T-cell (primary cell): ENCODE measurements at regions not wholly inside any gene's neighbourhood (a gene's known extent, or its start where the extent isn't known, plus 50 kb on each side); places are given as distances from the start of the nearest gene placed in this dataset.

Source experiments
- ATAC-seq, 4 experiments: fragments of 200-7000 bp in 3 of 4; fragments of 150-1000 bp in 1 of 4; cut with Tn5 transposase; replicated peaks in 1 of 4; 1 replicate in 3 of 4; 2 replicates in 1 of 4; pipeline ENCODE4 v1.10.0; 2021; ENCODE audit warnings: moderate library complexity in 3 of 4, mild to moderate bottlenecking in 2 of 4, moderate number of reproducible peaks in 1 of 4
- CTCF ChIA-PET, 2 donors: fragments of 300-600 bp; sonication (Branson Sonifier 250); formaldehyde crosslinking; loops; one replicate each; lab custom pipeline; 2022; ENCODE audit warnings: antibody characterized with exemption in 2 of 2; lab: Charles Lee
- POLR2A ChIA-PET, 2 donors: fragments of 300-600 bp; sonication (Branson Sonifier 250); formaldehyde crosslinking; loops; one replicate each; lab custom pipeline; 2022; ENCODE audit warnings: antibody characterized with exemption in 2 of 2; lab: Charles Lee
- DNase-seq, 35 experiments: peaks; one replicate each; pipeline versions ENCODE4 v3.0.0 to v3.0.0-alpha.2; 2013 to 2023
- H3K27ac ChIP-seq: one replicate; pipeline ENCODE4 v1.5.1; 2013; ENCODE audit warnings: low read length
- H3K27me3 ChIP-seq, 2 experiments: replicated peaks in 1 of 2; 1 replicate in 1 of 2; 2 replicates in 1 of 2; pipeline versions ENCODE4 v1.6.1 to v1.7.0; 2013; ENCODE audit warnings: low read length in 1 of 2, mixed read lengths in 1 of 2; ENCODE audit not compliant: control insufficient read depth in 2 of 2, insufficient read depth in 2 of 2; ENCODE audit errors: extremely low read depth in 1 of 2
- H3K36me3 ChIP-seq, 2 donors: 1 replicate in 1 of 2; 2 replicates in 1 of 2; pipeline versions ENCODE4 v1.6.1 to v1.7.0; 2013; ENCODE audit warnings: low read length in 1 of 2; ENCODE audit not compliant: control insufficient read depth in 2 of 2, insufficient read depth in 1 of 2; ENCODE audit errors: extremely low read depth in 1 of 2
- H3K4me1 ChIP-seq, 2 experiments: 1 replicate in 1 of 2; 2 replicates in 1 of 2; pipeline versions ENCODE4 v1.6.1 to v1.7.0; 2013; ENCODE audit warnings: low read length in 2 of 2, mixed read lengths in 1 of 2; ENCODE audit not compliant: insufficient read depth in 2 of 2, control insufficient read depth in 1 of 2; ENCODE audit errors: extremely low read depth in 1 of 2
- H3K4me3 ChIP-seq, 2 donors: 1 replicate in 1 of 2; 2 replicates in 1 of 2; pipeline versions ENCODE4 v1.5.1 to v1.7.0; 2013; ENCODE audit warnings: mild to moderate bottlenecking in 2 of 2, low read length in 1 of 2, moderate library complexity in 1 of 2; ENCODE audit not compliant: control insufficient read depth in 1 of 2; ENCODE audit errors: extremely low read depth in 1 of 2
- H3K9me3 ChIP-seq: 2 replicates; pipeline ENCODE4 v1.7.0; 2013
- H3K27ac Mint-ChIP-seq, 2 donors: one replicate each; pipeline ENCODE4 v1.8.0; 2020 to 2021; ENCODE audit warnings: mild to moderate bottlenecking in 2 of 2, mixed read lengths in 2 of 2
- H3K27me3 Mint-ChIP-seq, 2 donors: one replicate each; pipeline ENCODE4 v1.8.0; 2021 to 2022; ENCODE audit warnings: mixed read lengths in 2 of 2
- H3K36me3 Mint-ChIP-seq: one replicate; pipeline ENCODE4 v1.8.0; 2021; ENCODE audit warnings: mixed read lengths
- H3K4me1 Mint-ChIP-seq, 3 donors: one replicate each; pipeline ENCODE4 v1.8.0; 2020 to 2022; ENCODE audit warnings: mixed read lengths in 3 of 3, mild to moderate bottlenecking in 1 of 3
- H3K4me3 Mint-ChIP-seq, 3 donors: one replicate each; pipeline ENCODE4 v1.8.0; 2020 to 2022; ENCODE audit warnings: mild to moderate bottlenecking in 3 of 3, mixed read lengths in 3 of 3, moderate library complexity in 3 of 3
- H3K9me3 Mint-ChIP-seq, 3 donors: one replicate each; pipeline ENCODE4 v1.8.0; 2020 to 2022; ENCODE audit warnings: mixed read lengths in 3 of 3
- WGBS: methylation state at CpG from one replicate; pipeline ENCODE4 v1.1.5; 2013; ENCODE audit warnings: missing lambda C conversion rate; ENCODE audit not compliant: insufficient coverage; 5-methylcytosine and 5-hydroxymethylcytosine counted together

- Histone ChIP-seq H3K27me3 (no peaks in the 10 kb centered on the region), H3K36me3 (no peaks in the 10 kb centered on the region), H3K4me3 (no peak overlapping the region), H3K4me1 (no peaks in the 10 kb centered on the region), H3K27ac (no peak overlapping the region), H3K9me3 (peaks cover 4% of the 10 kb centered on the region)
- H3K4me3 Mint-ChIP-seq: no peak overlapping the region
- no peak overlapping the region for H3K27ac Mint-ChIP-seq
- DNase-seq: no peak
- 80% methylated on average over 1 of the region's 3 CpGs for WGBS
- ChIA-PET CTCF (no interaction called here), POLR2A (no interaction called here)
- peaks cover 3% of the 10 kb centered on the region for H3K36me3 Mint-ChIP-seq
- no peaks in the 10 kb centered on the region for H3K4me1 Mint-ChIP-seq
- no peak for ATAC-seq
- H3K27me3 Mint-ChIP-seq: peaks cover 2 to 8% of the 10 kb centered on the region in 2 donors
- peaks cover 0 to 9% (median 5%) of the 10 kb centered on the region in 3 donors for H3K9me3 Mint-ChIP-seq
Measured at GRCh38 chr1:59159557-59160203, 137.2 kb upstream of the FGGY start.

- ChIA-PET POLR2A (no interaction called here), CTCF (no interaction called here)
- Mint-ChIP-seq H3K4me3 (no peak overlapping the region), H3K9me3 (peaks cover 0 to 9% (median 5%) of the 10 kb centered on the region in 3 donors), H3K27me3 (peaks cover 9 to 14% of the 10 kb centered on the region in 2 donors), H3K4me1 (no peaks in the 10 kb centered on the region), H3K36me3 (peaks cover 3% of the 10 kb centered on the region), H3K27ac (no peak overlapping the region)
- Histone ChIP-seq H3K27ac (no peak overlapping the region), H3K4me3 (no peak overlapping the region), H3K4me1 (no peaks in the 10 kb centered on the region), H3K27me3 (no peaks in the 10 kb centered on the region), H3K9me3 (peaks cover 4% of the 10 kb centered on the region), H3K36me3 (no peaks in the 10 kb centered on the region)
- DNase-seq (no peak), ATAC-seq (no peak)
Measured at GRCh38 chr1:59161136-59161535, 135.8 kb upstream of the FGGY start.

- no peak overlapping the region for H3K27ac ChIP-seq
- CTCF ChIA-PET: no interaction called here
- 0% methylated on average over 1 of the region's 1 CpG for WGBS
- no peak for ATAC-seq
- no peak overlapping the region for H3K4me3 Mint-ChIP-seq
- H3K36me3 ChIP-seq: no peaks in the 10 kb centered on the region
- peaks cover 4% of the 10 kb centered on the region for H3K9me3 ChIP-seq
- H3K4me1 ChIP-seq: no peaks in the 10 kb centered on the region
- H3K36me3 Mint-ChIP-seq: peaks cover 3% of the 10 kb centered on the region
- no peak for DNase-seq
- peaks cover 0 to 9% (median 5%) of the 10 kb centered on the region in 3 donors for H3K9me3 Mint-ChIP-seq
- POLR2A ChIA-PET: interaction anchor here in 1 of 2 donors (0.6 kb wide), 2 partner anchors 14 to 680 kb away, joined by 5 read pairs; no protein-coding TSS in a partner anchor
- no peak overlapping the region for H3K4me3 ChIP-seq
- H3K27me3 Mint-ChIP-seq: peaks cover 14% of the 10 kb centered on the region in 2 donors
- H3K27ac Mint-ChIP-seq: no peak overlapping the region
- no peaks in the 10 kb centered on the region for H3K27me3 ChIP-seq
- no peaks in the 10 kb centered on the region for H3K4me1 Mint-ChIP-seq
Measured at GRCh38 chr1:59162665-59163064, 134.2 kb upstream of the FGGY start.

- Histone ChIP-seq H3K36me3 (no peaks in the 10 kb centered on the region), H3K27me3 (no peaks in the 10 kb centered on the region), H3K4me3 (no peak overlapping the region), H3K9me3 (peaks cover 2% of the 10 kb centered on the region), H3K4me1 (no peaks in the 10 kb centered on the region), H3K27ac (no peak overlapping the region)
- no peak overlapping the region for H3K4me3 Mint-ChIP-seq
- H3K9me3 Mint-ChIP-seq: peaks cover 0 to 6% (median 2%) of the 10 kb centered on the region in 3 donors
- ATAC-seq (no peak), DNase-seq (no peak)
- H3K4me1 Mint-ChIP-seq: no peaks in the 10 kb centered on the region
- 17% methylated on average over 2 of the region's 6 CpGs for WGBS
- CTCF ChIA-PET: no interaction called here
- peaks cover 14% of the 10 kb centered on the region in 2 donors for H3K27me3 Mint-ChIP-seq
- peaks cover 3% of the 10 kb centered on the region for H3K36me3 Mint-ChIP-seq
- POLR2A ChIA-PET: interaction anchor here in 1 of 2 donors (0.6 kb wide), 2 partner anchors 13 to 679 kb away, joined by 5 read pairs; no protein-coding TSS in a partner anchor
- no peak overlapping the region for H3K27ac Mint-ChIP-seq
Measured at GRCh38 chr1:59163268-59164092, 133.4 kb upstream of the FGGY start.

GRCh38 chr1:59164371-59164770 is 132.5 kb upstream of the FGGY start:
- Mint-ChIP-seq H3K36me3 (no peaks in the 10 kb centered on the region), H3K27ac (no peak overlapping the region), H3K4me3 (no peak overlapping the region), H3K4me1 (no peaks in the 10 kb centered on the region), H3K27me3 (peaks cover 14% of the 10 kb centered on the region in 2 donors), H3K9me3 (no peaks in the 10 kb centered on the region)
- H3K9me3 ChIP-seq: no peaks in the 10 kb centered on the region
- ChIA-PET POLR2A (interaction anchor here in 1 of 2 donors (0.6 kb wide), 1 partner anchor 507 kb away, joined by 3 read pairs; no protein-coding TSS in a partner anchor), CTCF (no interaction called here)
- no peak overlapping the region for H3K4me3 ChIP-seq
- WGBS: no CpG with 5 or more reads among the region's 3 CpGs
- DNase-seq: no peak
- no peaks in the 10 kb centered on the region for H3K27me3 ChIP-seq
- H3K36me3 ChIP-seq: no peaks in the 10 kb centered on the region
- no peak overlapping the region for H3K27ac ChIP-seq
- no peak for ATAC-seq
- H3K4me1 ChIP-seq: no peaks in the 10 kb centered on the region

GRCh38 chr1:59165353-59165752 is 131.5 kb upstream of the FGGY start:
- H3K9me3 ChIP-seq: no peaks in the 10 kb centered on the region
- CTCF ChIA-PET: no interaction called here
- no peaks in the 10 kb centered on the region for H3K9me3 Mint-ChIP-seq

More at GRCh38 chr1:59165353-59165752, 131.5 kb upstream of the FGGY start:
- POLR2A ChIA-PET: interaction anchor here in 1 of 2 donors (0.6 kb wide), 1 partner anchor 15 kb away, joined by 3 read pairs; no protein-coding TSS in a partner anchor
- H3K4me1 ChIP-seq: no peaks in the 10 kb centered on the region
- H3K4me1 Mint-ChIP-seq: no peaks in the 10 kb centered on the region
- no peak overlapping the region for H3K4me3 Mint-ChIP-seq
- no peaks in the 10 kb centered on the region for H3K36me3 ChIP-seq
- DNase-seq (no peak), ATAC-seq (no peak)
- H3K27me3 ChIP-seq: no peaks in the 10 kb centered on the region
- no peak overlapping the region for H3K27ac ChIP-seq
- no peak overlapping the region for H3K4me3 ChIP-seq
- no peaks in the 10 kb centered on the region for H3K36me3 Mint-ChIP-seq
- WGBS: no CpG with 5 or more reads among the region's 2 CpGs
- peaks cover 17 to 19% of the 10 kb centered on the region in 2 donors for H3K27me3 Mint-ChIP-seq
- H3K27ac Mint-ChIP-seq: no peak overlapping the region
